Gastroesophageal sphincter (tissue), 4 donors: ENCODE measurements at regions not wholly inside any gene's neighbourhood (a gene's known extent, or its start where the extent isn't known, plus 50 kb on each side); places are given as distances from the start of the nearest gene placed in this dataset.

Experiments used
- ATAC-seq: fragments of 150-250 bp; one replicate; pipeline ENCODE4 v1.9.1; 2016; ENCODE audit warnings: mild to moderate bottlenecking, moderate library complexity
- H3K27ac ChIP-seq, 4 donors: fragments of 200-600 bp; sonication (generic) in 3 of 4; 1 replicate in 3 of 4; 2 replicates in 1 of 4; pipeline ENCODE4 v1.5.1; 2016 to 2019
- H3K27me3 ChIP-seq: fragments of 200-600 bp; sonication (generic); one replicate; pipeline ENCODE4 v1.5.1; 2019
- H3K36me3 ChIP-seq, 2 donors: fragments of 200-600 bp; sonication (generic); one replicate each; pipeline ENCODE4 v1.5.1; 2019; ENCODE audit warnings: control low read depth in 1 of 2
- H3K4me1 ChIP-seq, 3 donors: fragments of 200-600 bp; sonication (generic); 1 replicate in 2 of 3; 2 replicates in 1 of 3; pipeline ENCODE4 v1.5.1; 2016 to 2019; ENCODE audit warnings: control low read depth in 2 of 3
- H3K4me3 ChIP-seq, 2 donors: fragments of 200-600 bp; sonication (generic); one replicate each; pipeline ENCODE4 v1.5.1; 2019; ENCODE audit warnings: mild to moderate bottlenecking in 1 of 2, moderate library complexity in 1 of 2
- H3K9me3 ChIP-seq, 3 donors: fragments of 200-600 bp; sonication (generic); one replicate each; pipeline ENCODE4 v1.5.1; 2017 to 2019; ENCODE audit warnings: control low read depth in 2 of 3
- CTCF ChIP-seq, 4 experiments: fragments of 200-600 bp in 2 of 4; fragments of 450-650 bp in 2 of 4; sonication (generic) in 1 of 4; IDR thresholded peaks; one replicate each; pipeline ENCODE4 v1.5.1; 2017 to 2019; ENCODE audit warnings: antibody characterized with exemption in 4 of 4, mild to moderate bottlenecking in 2 of 4, moderate library complexity in 2 of 4
- EP300 ChIP-seq: sonication (generic); formaldehyde crosslinking; IDR thresholded peaks from one replicate; pipeline ENCODE4 v1.6.1; 2017; ENCODE audit warnings: antibody characterized with exemption, mild to moderate bottlenecking
- POLR2A ChIP-seq, 2 donors: fragments of 450-650 bp; IDR thresholded peaks; one replicate each; pipeline ENCODE4 v1.6.1; 2017; ENCODE audit warnings: antibody characterized with exemption in 2 of 2, mild to moderate bottlenecking in 2 of 2, moderate library complexity in 1 of 2
- POLR2AphosphoS5 ChIP-seq: sonication (generic); formaldehyde crosslinking; IDR thresholded peaks from one replicate; pipeline ENCODE4 v1.6.1; 2017; ENCODE audit warnings: antibody characterized with exemption
- WGBS, 2 donors: methylation state at CpG; one replicate each; pipeline ENCODE4 v1.1.5; 2018; ENCODE audit warnings: low coverage in 1 of 2; 5-methylcytosine and 5-hydroxymethylcytosine counted together

GRCh38 chr4:154946113-154946512, 165.0 kb downstream of the RBM46 start:
- 65 to 78% methylated on average over 2 of the region's 2 CpGs for WGBS, 2 donors
- no peak overlapping the region for H3K4me3 ChIP-seq
- TF ChIP-seq EP300 (no peak), POLR2A (IDR thresholded peaks at IDR 0.05) (no peak), POLR2AphosphoS5 (no peak), CTCF (IDR thresholded peaks at IDR 0.05) (no peak)
- no peaks in the 10 kb centered on the region for H3K4me1 ChIP-seq
- no peaks in the 10 kb centered on the region for H3K9me3 ChIP-seq
- no peak for ATAC-seq
- H3K27ac ChIP-seq = no peak overlapping the region
- no peaks in the 10 kb centered on the region for H3K36me3 ChIP-seq
- H3K27me3 ChIP-seq = no peaks in the 10 kb centered on the region

GRCh38 chr4:154953691-154954090, 172.6 kb downstream of the RBM46 start:
- Histone ChIP-seq H3K27ac (no peak overlapping the region), H3K9me3 (no peaks in the 10 kb centered on the region), H3K36me3 (no peaks in the 10 kb centered on the region), H3K4me3 (no peak overlapping the region), H3K4me1 (peaks cover 0 to 3% (median 0%) of the 10 kb centered on the region in 3 donors), H3K27me3 (no peaks in the 10 kb centered on the region)
- TF ChIP-seq POLR2AphosphoS5 = no peak
- no peak for TF ChIP-seq POLR2A (IDR thresholded peaks at IDR 0.05)
- TF ChIP-seq EP300 = no peak
- TF ChIP-seq CTCF (IDR thresholded peaks at IDR 0.05) = no peak
- ATAC-seq = no peak

GRCh38 chr4:154954117-154954516, 173.0 kb downstream of the RBM46 start:
- H3K27ac ChIP-seq = no peak overlapping the region
- TF ChIP-seq POLR2A (IDR thresholded peaks at IDR 0.05) (no peak), CTCF (IDR thresholded peaks at IDR 0.05) (no peak), EP300 (no peak), POLR2AphosphoS5 (no peak)
- ATAC-seq = no peak
- H3K36me3 ChIP-seq = no peaks in the 10 kb centered on the region
- H3K27me3 ChIP-seq = no peaks in the 10 kb centered on the region
- WGBS, 2 donors = 71% methylated on average over 2 of the region's 2 CpGs; no CpG with 5 or more reads in 1 of the 2 donors
- no peaks in the 10 kb centered on the region for H3K9me3 ChIP-seq
- H3K4me1 ChIP-seq = peaks cover 0 to 7% (median 4%) of the 10 kb centered on the region in 3 donors
- no peak overlapping the region for H3K4me3 ChIP-seq

- TF ChIP-seq POLR2AphosphoS5 (no peak), CTCF (IDR thresholded peaks at IDR 0.05) (no peak), EP300 (no peak), POLR2A (IDR thresholded peaks at IDR 0.05) (no peak)
- Histone ChIP-seq H3K27me3 (no peaks in the 10 kb centered on the region), H3K4me3 (no peak overlapping the region), H3K4me1 (peaks cover 0 to 11% (median 4%) of the 10 kb centered on the region in 3 donors), H3K27ac (no peak overlapping the region), H3K36me3 (no peaks in the 10 kb centered on the region), H3K9me3 (no peaks in the 10 kb centered on the region)
- ATAC-seq = no peak
These were observed 177.0 kb downstream of the RBM46 start for GRCh38 chr4:154958121-154958520.

GRCh38 chr4:154958621-154959358, 177.7 kb downstream of the RBM46 start:
- 8% methylated on average over 2 of the region's 2 CpGs for WGBS, 2 donors
- ATAC-seq = no peak

More at GRCh38 chr4:154958621-154959358, 177.7 kb downstream of the RBM46 start:
- H3K36me3 ChIP-seq = no peaks in the 10 kb centered on the region
- TF ChIP-seq EP300 = no peak
- no peak for TF ChIP-seq POLR2AphosphoS5
- no peak for TF ChIP-seq POLR2A (IDR thresholded peaks at IDR 0.05)
- no peak for TF ChIP-seq CTCF (IDR thresholded peaks at IDR 0.05)
- H3K4me1 ChIP-seq = peaks cover 0 to 11% (median 4%) of the 10 kb centered on the region in 3 donors
- H3K4me3 ChIP-seq = no peak overlapping the region
- H3K27ac ChIP-seq = no peak overlapping the region
- no peaks in the 10 kb centered on the region for H3K27me3 ChIP-seq
- no peaks in the 10 kb centered on the region for H3K9me3 ChIP-seq
